GM19452 (cell line): ENCODE measurements at regions not wholly inside any gene's neighbourhood (a gene's known extent, or its start where the extent isn't known, plus 50 kb on each side); places are given as distances from the start of the nearest gene placed in this dataset.

Experiments
- ATAC-seq: cut with Tn5 transposase; IDR thresholded peaks from one replicate; pipeline ENCODE4 v1.9.1; 2021; ENCODE audit not compliant: unreplicated experiment

GRCh38 chr5:63894690-63895089, 67.6 kb downstream of the HTR1A start:
- no peak for ATAC-seq

- no peak for ATAC-seq
These were observed 83.5 kb downstream of the HTR1A start for GRCh38 chr5:63878788-63879187.

GRCh38 chr5:63877961-63878360, 84.3 kb downstream of the HTR1A start:
- ATAC-seq = no peak

DNA sequence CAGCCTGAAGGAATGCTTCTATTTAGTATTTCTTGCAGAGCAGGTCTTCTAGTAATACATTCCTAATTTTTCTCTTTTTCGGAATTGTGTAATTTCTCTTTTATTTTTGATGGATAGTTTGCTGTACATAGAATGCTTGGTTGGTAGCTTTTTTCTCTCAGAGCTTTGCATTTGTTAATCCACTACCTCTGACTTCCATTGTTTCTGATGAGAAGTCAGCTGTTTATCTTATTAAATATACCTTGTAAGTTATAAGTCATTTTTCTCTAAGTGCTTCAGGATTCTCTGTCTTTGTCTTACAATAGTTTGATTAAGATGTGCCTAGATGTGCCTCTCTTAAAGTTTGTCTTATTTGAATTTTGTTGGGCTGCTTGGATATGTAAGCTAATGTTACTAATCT, 101.9 kb downstream of the HTR1A start:
- ATAC-seq = no peak

DNA sequence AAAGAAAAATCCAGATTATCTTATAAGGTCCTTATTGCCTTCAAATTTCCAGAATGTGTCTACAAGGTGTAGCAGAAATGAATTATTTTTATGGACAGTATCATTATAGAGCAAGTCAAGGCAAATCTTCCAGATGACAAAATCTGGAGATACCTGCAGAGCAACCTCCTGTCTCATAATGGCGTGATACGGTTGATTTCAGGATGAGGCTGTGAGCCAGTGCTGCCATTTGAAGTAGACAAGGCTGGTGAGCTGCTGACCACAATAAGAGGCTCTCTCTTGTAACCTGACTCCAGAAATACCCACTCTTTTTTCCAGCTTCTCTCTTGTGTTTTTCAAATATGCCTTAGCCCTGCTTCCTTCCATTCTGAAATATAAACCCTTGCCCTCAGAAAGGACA, 108.2 kb downstream of the HTR1A start:
- ATAC-seq = no peak

DNA sequence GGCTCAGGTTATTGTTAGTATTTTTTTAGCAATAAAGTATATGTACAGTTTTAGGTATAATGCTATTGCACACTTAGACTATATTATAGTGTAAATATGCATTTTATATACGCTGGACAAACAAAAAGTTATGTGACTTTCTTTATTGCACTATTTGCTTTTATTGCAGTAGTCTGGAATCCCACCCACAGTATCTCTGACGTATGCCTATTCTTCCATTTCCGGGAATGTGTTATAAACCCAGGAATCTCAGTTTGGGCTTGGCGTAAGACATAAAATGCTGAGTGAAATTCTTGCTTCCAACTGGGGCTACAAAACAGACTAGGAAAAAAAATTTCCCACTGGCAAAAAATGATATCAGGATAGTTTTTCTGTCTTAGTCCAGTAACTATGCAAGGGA, 119.1 kb downstream of the HTR1A start:
- no peak for ATAC-seq

GRCh38 chr5:63837437-63837836, 124.8 kb downstream of the HTR1A start:
- no peak for ATAC-seq

GRCh38 chr5:63831381-63831780, 130.9 kb downstream of the HTR1A start:
- ATAC-seq = no peak

DNA sequence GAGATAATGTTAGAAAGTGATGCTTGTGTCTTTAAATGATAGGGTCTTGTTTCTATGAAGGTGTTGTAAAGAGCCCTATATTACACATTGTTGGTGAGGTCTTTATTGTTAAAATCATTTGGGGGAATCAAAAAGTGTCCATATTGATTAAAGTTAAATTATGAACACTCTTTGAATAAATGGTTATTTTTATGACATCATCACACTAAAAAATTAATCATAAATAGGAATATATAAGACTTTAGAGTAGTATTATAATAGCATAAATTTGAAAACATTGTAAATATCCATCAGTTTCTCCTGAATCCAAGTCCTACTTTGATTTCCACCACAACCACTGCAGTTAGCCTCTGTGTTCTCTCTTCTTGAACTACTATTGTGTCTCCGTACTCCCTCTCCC, 136.3 kb downstream of the HTR1A start:
- ATAC-seq = no peak

DNA sequence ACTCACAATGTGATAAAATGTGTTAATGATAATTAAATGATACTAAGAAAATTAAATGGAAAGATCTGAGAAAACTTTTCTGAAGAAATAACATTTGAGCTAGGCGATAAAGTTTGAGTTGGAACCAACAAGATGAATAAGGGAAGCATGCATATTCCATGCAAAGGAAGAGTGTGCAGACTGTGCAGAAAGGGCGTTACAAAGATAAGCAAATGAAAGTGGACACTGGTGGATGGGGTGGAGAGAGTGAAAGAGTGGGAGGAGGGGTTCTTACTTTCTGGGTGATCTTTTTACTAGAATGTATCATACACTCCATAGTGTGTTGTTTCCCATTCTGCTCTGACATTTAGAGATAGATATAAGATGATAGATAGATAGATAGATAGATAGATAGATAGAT, 138.7 kb downstream of the HTR1A start:
- ATAC-seq = no peak

DNA sequence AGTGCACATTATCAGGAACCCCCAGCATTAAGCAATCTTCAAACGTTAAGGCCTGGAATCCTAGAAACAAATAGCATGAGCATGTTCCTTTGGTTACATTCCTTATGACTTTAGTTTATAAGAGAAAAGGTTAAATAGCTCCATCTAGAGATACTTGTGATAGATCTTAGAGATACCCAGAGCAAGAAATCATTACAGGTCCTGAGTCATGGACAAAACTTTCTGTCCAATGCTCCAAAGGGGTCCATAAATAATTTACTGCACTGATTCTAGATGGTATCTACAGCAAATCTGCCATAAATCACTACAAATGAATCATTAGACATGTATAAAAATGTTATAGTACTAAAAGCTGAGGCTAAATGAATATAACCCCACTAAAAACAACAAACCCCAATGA, 139.6 kb downstream of the HTR1A start:
- ATAC-seq = no peak

- no peak for ATAC-seq
These were observed 141.7 kb downstream of the HTR1A start for GRCh38 chr5:63820577-63820976.

- ATAC-seq = no peak
These were observed 149.6 kb downstream of the HTR1A start for GRCh38 chr5:63812693-63813092.

DNA sequence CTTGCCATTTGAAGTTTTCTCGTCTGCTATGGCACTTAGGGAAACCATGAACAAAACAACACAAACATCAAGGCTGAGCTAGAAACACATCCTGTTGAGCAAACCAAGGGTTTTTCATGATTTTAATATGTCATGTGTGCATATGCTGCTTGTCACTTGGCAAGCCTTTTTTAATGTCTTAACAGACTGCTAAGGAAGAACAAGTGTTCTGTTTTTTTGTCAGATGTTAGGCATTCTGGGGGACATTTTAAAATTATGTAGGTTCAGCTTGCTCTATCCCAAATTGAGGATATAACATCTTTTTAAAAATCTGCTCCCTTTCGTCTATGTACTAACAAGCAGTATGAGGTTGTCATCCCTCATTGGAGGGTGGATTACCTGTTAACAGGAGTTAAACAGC, 150.3 kb downstream of the HTR1A start:
- no peak for ATAC-seq

- ATAC-seq = no peak
These were observed 151.0 kb downstream of the HTR1A start for GRCh38 chr5:63811286-63811685.

DNA sequence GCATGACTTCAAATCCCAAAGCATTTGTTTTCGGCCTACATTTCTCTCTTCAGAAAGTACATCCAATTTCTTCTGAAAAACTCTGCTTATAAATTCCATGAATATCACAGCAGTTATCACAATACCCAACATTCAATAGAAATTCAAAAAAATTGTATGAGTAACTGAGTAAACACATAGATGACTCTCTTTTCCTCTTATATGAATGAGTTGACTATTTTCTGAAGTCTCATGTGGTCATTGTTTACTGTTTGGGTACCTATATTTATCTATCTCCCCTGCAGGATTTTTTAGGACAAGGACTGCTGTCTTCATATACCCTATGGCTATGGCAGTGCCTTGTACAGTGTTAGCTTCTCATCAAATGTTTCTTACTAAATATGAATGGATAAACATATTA, 157.1 kb downstream of the HTR1A start:
- ATAC-seq = no peak

DNA sequence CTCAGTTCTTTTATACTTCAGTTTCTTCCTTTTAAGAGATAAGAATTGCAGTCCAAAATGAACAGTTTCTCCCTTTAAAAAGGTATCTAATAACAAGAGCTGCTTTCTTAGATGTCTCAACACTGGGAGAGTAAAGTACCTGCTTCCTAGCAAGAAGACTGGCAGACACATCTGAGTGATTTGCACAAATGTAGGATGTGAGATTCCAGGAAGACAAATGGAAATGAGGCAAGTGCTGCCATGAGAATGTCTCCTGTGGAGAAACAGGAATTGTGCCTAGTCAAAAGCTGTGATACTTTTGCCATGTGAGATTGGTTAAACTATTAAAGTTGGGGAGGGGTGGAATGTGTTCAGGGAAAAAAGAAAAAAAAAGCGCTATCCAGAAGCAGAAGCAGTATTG, 159.1 kb downstream of the HTR1A start:
- ATAC-seq = no peak

DNA sequence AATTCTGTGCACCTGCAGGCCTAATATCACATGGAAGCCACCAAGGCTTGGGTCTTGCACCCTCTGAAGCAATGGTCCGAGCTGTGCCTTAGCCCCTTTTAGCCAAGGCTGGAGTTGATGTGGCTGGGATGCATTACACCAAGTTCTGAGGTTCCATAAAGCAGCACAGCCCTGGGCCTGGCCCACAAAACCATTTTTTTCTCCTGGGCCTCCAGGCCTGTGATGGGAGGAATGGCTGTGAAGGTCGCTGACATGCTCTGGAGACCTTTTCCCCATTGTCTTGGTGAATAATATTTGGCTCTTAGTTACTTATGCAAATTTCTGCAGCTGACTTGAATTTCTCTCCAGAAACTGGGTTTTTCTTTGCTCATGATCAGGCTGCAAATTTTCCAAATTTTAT, 167.3 kb downstream of the HTR1A start:
- ATAC-seq = no peak

GRCh38 chr5:63794296-63794695, 167.9 kb downstream of the HTR1A start:
- no peak for ATAC-seq

DNA sequence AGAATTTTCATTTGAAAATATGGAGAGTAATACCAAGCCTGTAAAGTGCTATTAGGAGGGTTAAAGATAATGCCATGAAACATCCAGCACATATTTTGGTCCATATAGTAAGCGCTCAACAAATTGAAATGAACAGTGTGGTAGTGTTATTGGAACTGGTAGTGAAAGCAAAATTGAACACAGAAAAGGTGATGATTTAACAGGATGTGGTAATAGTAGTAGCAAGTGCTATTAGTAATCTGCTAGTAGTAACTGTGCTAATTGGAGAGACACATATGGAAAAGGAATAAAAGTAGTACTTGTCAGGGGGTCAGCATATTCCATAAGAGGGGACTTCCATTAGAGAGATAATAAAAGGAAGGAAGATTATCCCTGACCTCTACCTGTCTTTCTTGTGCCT, 187.3 kb downstream of the HTR1A start:
- ATAC-seq = peak; percentile 63

DNA sequence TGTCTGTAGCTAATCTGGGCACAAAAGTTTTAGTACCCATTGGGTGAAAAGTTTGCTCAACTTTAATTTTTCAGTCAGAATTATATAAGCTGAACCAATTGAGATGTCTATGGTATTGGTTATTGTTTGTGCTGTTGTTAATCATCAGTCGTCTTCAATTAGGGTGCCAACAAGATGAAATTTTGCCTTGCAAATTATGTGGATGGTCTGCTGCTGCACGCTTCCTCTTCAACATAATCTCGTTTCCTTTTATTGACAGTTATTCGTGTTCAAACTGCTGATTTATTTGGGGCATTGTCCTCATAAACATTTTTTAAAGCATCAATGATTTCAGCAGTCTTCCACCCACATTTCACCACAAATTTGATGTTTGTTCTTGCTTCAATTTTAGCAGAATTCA, 194.0 kb downstream of the HTR1A start:
- peak; percentile 56 for ATAC-seq

DNA sequence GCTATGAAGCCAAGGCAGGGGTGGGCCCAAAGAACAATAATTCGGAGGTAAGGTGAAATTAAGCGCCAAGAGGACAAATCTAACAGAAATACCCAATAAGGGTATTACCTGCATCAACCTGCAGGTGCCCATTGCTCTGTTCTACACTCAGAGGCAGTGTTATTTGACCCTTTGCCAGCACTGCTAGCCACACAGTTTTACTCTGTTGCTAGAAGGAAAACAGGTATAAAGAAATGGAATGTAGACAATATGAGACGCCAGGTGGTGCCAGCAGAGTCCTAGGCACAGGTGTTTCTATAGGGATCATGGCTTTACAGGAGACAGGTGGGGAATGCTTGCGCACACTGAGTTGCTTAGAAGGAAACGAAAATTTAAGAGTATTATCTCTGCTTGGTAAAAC, 201.3 kb downstream of the HTR1A start:
- ATAC-seq = no peak

DNA sequence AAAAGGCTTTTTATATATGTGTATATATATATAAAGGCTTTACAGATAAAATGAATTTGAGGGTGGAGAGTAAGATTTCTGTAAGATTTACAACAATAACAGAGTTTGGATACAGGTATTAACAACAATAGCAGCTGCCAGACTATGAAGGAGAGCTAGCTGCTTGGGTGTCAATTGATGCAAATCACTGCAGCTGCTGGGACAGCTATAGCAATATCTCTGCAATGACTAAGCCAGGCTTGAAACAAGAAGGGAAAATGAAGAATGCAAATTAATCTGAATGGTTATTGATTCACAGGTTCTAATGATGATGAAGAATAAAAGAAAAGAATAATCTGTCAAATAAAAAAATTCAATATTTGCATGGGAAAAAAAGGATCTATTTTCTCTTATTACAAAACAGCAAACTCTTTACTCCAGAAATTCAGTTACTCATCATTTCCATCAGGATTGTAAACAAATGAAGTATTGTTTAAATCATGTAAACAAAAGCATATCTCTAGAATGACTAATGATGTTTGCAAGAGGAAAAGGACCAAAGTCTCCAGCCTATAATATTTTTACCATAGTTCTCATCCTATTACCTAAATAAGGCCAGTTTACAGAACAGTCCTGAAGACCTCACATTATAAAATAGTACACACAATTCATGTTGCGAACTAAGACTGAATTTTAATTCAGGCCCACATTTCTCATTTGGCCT, 219.0 kb downstream of the HTR1A start:
- no peak for ATAC-seq
